ENCODE measurements at regions not wholly inside any gene's neighbourhood (a gene's known extent, or its start where the extent isn't known, plus 50 kb on each side); places are given as distances from the start of the nearest gene placed in this dataset.

DNA sequence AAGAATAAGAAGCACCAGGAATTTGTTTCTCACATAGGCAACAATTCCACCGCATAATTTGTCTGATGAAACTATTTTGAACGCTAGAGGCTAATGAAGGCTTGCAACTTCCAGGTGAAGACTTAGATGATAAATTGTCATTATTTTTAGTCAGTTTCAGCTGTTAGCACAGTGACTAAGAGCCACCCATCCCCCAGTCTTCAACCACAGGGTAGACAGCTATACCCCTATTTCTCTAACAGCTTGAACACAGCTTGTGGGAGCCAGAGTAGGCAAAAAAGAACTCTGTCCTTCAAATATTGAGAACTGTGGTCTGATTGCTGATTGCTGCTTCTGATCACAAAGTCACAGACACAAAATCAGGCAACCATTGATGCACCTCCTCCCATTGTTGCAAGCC, 1124.8 kb upstream of the PRR20A start:
- no peak for DNase-seq
- H3K4me1 Mint-ChIP-seq: no peaks in the 10 kb centered on the region
- no peaks in the 10 kb centered on the region for H3K9me3 Mint-ChIP-seq
- H3K27ac Mint-ChIP-seq: no peak overlapping the region
- H3K4me3 Mint-ChIP-seq: no peak overlapping the region
- no peaks in the 10 kb centered on the region for H3K27me3 Mint-ChIP-seq (ENCODE audit: low read depth, poor library complexity)
- TF ChIP-seq, protein P1, sequence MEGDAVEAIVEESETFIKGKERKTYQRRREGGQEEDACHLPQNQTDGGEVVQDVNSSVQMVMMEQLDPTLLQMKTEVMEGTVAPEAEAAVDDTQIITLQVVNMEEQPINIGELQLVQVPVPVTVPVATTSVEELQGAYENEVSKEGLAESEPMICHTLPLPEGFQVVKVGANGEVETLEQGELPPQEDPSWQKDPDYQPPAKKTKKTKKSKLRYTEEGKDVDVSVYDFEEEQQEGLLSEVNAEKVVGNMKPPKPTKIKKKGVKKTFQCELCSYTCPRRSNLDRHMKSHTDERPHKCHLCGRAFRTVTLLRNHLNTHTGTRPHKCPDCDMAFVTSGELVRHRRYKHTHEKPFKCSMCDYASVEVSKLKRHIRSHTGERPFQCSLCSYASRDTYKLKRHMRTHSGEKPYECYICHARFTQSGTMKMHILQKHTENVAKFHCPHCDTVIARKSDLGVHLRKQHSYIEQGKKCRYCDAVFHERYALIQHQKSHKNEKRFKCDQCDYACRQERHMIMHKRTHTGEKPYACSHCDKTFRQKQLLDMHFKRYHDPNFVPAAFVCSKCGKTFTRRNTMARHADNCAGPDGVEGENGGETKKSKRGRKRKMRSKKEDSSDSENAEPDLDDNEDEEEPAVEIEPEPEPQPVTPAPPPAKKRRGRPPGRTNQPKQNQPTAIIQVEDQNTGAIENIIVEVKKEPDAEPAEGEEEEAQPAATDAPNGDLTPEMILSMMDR (IDR thresholded peaks at IDR 0.05): no peak
- no peaks in the 10 kb centered on the region for H3K36me3 Mint-ChIP-seq (ENCODE audit: low read depth)

DNA sequence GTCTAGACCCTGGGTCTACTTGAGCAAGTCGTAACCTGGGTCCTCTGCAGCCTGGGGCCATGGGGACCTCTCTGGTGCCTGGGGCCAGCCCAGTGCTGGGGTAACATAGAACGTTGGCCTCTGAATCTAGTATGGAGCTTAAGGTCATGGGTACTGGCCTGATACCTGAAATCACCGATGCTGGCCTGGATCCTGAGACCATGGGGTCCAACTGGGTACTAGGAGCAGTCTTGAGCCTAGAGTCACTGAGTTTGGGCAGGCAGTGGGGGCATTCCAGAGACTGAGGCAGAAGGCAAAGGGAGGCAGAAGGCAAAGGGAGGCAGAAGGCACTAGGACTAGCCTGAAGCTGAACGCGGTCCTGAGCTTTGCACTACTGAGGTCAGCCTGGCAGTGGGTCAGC, 1121.1 kb upstream of the PRR20A start:
- Mint-ChIP-seq H3K4me3 (no peak overlapping the region), H3K9me3 (no peaks in the 10 kb centered on the region), H3K4me1 (no peaks in the 10 kb centered on the region), H3K27me3 (ENCODE audit: low read depth, poor library complexity) (no peaks in the 10 kb centered on the region), H3K27ac (no peak overlapping the region), H3K36me3 (ENCODE audit: low read depth) (no peaks in the 10 kb centered on the region)
- DNase-seq: no peak
- TF ChIP-seq, protein P1 (IDR thresholded peaks at IDR 0.05): no peak

DNA sequence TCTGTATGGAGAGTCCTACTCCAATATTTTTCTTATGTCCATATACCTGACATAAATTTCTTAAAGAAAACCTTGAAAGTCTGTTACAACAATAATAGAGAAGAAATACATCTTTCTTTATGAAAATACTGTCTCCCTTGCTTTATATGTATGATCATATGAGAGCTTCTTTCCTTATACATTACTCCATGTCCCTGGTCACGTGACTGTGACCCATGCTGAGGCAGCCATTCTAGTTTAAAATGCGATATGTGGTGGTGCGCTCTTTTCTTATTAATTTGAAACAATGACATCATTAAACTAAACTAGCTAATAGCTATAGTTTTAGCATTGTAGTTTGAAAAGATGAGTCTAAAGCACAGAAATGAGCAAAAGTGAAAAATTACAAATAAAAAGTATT, 1120.3 kb upstream of the PRR20A start:
- TF ChIP-seq, protein P1 (IDR thresholded peaks at IDR 0.05): no peak
- Mint-ChIP-seq H3K4me3 (no peak overlapping the region), H3K27ac (no peak overlapping the region), H3K36me3 (ENCODE audit: low read depth) (no peaks in the 10 kb centered on the region), H3K27me3 (ENCODE audit: low read depth, poor library complexity) (no peaks in the 10 kb centered on the region), H3K9me3 (no peaks in the 10 kb centered on the region), H3K4me1 (no peaks in the 10 kb centered on the region)
- DNase-seq: no peak

DNA sequence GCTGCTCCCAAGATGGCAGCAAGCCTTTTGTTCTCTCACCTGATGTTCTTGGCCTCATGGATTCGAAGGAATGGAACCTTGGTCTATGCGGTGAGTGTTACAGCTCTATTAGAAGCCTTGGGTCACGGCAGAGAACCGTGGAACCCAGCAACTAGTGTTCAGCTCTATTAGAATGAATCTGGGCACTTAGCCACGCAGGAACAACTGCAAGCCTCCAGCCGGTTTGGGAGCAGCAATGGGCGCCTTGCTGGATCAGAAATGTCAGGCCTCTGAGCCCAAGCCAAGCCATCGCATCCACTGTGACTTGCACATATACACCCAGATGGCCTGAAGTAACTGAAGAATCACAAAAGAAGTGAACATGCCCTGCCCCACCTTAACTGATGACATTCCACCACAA, 1100.7 kb upstream of the PRR20A start:
- Mint-ChIP-seq H3K4me3 (no peak overlapping the region), H3K4me1 (no peaks in the 10 kb centered on the region), H3K36me3 (ENCODE audit: low read depth) (no peaks in the 10 kb centered on the region), H3K27ac (no peak overlapping the region), H3K9me3 (no peaks in the 10 kb centered on the region), H3K27me3 (ENCODE audit: low read depth, poor library complexity) (peaks cover 3% of the 10 kb centered on the region)
- no peak for DNase-seq
- TF ChIP-seq, protein P1 (IDR thresholded peaks at IDR 0.05): no peak

DNA sequence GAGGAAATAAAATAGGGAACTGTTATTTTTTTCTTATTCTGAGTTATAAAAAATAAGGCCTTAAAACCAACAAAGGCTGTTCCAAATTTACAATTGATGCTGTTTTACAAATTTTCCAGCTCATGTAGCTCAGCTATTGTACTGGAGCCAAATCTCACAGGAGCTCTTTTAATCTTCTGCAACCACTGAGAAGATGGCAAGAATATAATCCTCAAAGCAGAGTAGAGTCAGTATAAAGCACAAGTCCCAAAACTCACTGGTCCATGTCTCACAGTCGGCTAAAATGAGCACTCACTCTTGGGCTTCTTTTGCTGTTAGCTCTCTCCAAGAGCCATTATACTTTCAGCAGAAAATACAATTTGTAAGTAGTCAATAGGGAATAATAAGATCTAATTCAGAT, 1074.4 kb upstream of the PRR20A start:
- H3K4me3 Mint-ChIP-seq: no peak overlapping the region
- no peaks in the 10 kb centered on the region for H3K36me3 Mint-ChIP-seq (ENCODE audit: low read depth)
- no peaks in the 10 kb centered on the region for H3K27me3 Mint-ChIP-seq (ENCODE audit: low read depth, poor library complexity)
- H3K27ac Mint-ChIP-seq: no peak overlapping the region
- no peaks in the 10 kb centered on the region for H3K9me3 Mint-ChIP-seq
- TF ChIP-seq, protein P1 (IDR thresholded peaks at IDR 0.05): no peak
- no peak for DNase-seq
- H3K4me1 Mint-ChIP-seq: no peaks in the 10 kb centered on the region

DNA sequence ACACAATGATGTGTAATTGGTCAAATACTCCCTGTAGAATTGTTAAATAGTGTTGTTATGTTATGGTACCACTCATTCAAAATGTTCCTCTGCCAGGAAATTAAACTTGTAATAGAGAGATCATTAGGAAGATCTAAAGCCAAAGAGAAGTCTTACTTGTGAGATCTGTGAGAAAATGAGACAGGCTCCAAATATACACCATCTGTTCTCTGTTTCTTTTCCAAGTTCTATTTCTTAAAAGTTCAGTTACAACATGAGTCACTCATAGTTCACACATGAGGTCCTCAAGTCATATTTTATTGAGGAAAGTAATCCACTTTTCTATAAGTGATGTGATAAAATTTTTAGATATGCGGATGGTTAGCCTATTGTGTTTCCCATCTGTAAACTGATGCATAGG, 1038.1 kb upstream of the PRR20A start:
- Mint-ChIP-seq H3K9me3 (no peaks in the 10 kb centered on the region), H3K4me3 (no peak overlapping the region), H3K36me3 (ENCODE audit: low read depth) (no peaks in the 10 kb centered on the region), H3K4me1 (no peaks in the 10 kb centered on the region), H3K27me3 (ENCODE audit: low read depth, poor library complexity) (peaks cover 4% of the 10 kb centered on the region), H3K27ac (no peak overlapping the region)
- TF ChIP-seq, protein P1 (IDR thresholded peaks at IDR 0.05): no peak
- no peak for DNase-seq
